GM19023 (cell line): ENCODE measurements at regions not wholly inside any gene's neighbourhood (a gene's known extent, or its start where the extent isn't known, plus 50 kb on each side); places are given as distances from the start of the nearest gene placed in this dataset.

Experiments
- ATAC-seq: cut with Tn5 transposase; IDR thresholded peaks from one replicate; pipeline ENCODE4 v1.9.1; 2021; ENCODE audit warnings: mild to moderate bottlenecking, moderate library complexity; ENCODE audit not compliant: unreplicated experiment

DNA sequence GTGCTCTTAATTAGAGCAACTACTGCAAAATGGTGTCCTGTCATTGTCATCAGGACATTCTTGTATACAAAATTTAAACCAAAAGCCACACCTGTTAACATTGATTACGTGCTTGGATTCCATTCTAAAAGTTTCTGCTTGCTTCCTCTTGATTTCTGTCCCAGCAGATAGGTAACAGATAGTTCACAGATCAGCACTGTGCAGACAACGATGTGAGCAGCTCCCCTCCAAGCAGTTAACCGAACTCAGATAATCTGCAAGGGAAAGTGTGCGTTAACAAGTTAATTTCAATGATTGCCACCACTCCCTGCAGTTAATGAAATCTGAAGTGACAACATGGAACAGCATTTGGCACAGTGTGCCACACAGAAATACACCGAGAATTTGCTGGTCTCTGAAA is 54.4 kb upstream of the RELL1 start:
- no peak for ATAC-seq

DNA sequence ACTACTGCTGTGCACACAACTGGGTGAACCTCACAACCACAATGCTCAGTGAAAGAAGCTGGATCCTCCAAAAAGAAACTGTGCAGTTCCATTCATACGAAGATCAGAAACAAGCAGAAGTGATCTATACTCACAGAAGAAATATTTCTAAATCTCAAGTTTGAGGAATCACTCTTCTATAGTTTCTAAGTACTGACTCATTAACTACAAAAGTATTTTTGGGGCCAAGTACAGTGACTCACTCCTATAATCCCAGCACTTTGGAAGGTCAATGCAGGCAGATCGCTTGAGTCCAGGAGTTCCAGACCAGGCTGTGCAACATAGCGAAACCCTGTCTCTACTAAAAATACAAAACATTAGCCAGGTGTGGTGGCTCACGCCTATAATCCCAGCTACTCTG is 51.3 kb upstream of the RELL1 start:
- no peak for ATAC-seq
